Umbilical cord (tissue), 1 donor: ENCODE measurements at regions not wholly inside any gene's neighbourhood (a gene's known extent, or its start where the extent isn't known, plus 50 kb on each side); places are given as distances from the start of the nearest gene placed in this dataset.
"Not testable (repeated sequence)": the region's sequence is repeated elsewhere in the genome, so short reads cannot be mapped to it uniquely, and the experiment has no call there.

Source experiments
- DNase-seq: peaks from one replicate; pipeline ENCODE4 v3.0.0-alpha.2; 2015; ENCODE audit warnings: low spot score

DNA sequence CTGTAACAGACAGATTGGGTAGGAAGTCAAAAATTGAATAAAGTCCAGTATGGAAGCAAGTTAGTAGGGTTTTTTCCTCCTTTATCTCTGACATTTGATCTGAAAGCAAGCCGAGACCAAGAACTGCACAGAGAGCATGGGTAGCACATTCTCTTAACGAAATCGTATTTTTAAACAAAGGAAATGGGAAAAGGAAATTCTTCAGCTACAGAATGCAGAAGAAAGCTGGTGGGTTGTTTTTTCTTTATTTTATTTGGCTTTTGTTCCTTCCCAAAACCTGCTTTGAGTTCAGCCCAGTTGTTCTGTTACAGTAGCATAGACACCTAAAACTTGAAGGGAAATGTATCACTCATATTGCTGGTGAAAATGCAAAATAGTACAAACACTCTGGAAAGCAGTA lies 397.0 kb downstream of the GBE1 start:
- no peak for DNase-seq

DNA sequence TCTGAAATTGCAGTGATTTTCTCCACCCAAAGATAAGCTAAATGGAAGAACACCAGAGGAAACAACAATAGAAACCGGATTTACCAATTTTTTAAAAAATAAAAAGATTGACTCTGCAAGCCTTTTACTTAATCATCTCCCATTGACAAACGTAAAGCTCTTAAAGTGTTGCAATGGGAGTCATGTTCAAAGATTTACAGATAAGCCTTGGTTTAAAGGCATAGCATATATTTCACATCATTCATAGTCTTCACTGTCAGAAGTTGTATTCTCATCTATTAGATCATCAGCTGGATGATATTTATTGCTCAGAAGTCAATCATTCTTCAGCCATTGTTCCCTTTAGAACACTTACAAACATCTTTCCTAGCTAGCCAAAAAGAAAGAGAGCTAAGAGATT lies 397.6 kb downstream of the GBE1 start:
- no peak for DNase-seq

DNA sequence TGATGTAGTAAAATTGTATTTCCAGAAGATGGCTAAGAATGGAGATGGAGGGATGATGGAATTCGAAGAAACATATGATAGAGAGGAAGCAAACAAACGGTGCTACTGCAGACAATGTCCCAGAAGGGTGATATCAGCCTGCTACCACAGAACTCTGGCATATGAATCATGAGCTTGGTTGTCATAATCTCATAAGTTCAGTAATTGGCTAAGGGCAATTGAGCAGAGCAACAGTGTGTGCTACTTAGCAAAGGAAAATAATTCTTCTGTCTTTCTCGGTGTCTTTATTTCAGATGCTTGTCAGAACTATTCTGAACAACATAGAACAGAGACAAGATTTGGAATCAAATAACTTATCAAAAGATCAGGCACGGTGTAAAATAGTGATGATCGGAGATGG lies 407.3 kb downstream of the GBE1 start:
- no peak for DNase-seq

DNA sequence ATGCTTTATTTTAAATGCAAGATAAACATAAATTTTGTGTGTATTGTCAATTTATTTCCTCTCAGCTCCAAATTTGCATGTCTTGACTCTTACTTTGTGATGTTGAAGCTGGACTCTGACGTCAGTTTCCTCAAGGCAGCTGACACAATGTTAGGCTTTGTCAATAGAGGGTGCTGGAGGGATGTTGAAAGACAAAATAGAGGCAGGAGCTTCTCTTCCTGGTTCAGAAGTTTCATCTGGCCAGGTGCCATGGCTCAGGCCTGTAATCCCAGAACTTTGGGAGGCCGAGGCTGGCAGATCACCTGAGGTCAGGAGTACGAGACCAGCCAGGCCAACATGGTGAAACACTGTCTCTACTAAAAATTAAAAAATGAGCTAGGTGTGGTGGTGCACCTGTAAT lies 408.6 kb downstream of the GBE1 start:
- DNase-seq = no peak

DNA sequence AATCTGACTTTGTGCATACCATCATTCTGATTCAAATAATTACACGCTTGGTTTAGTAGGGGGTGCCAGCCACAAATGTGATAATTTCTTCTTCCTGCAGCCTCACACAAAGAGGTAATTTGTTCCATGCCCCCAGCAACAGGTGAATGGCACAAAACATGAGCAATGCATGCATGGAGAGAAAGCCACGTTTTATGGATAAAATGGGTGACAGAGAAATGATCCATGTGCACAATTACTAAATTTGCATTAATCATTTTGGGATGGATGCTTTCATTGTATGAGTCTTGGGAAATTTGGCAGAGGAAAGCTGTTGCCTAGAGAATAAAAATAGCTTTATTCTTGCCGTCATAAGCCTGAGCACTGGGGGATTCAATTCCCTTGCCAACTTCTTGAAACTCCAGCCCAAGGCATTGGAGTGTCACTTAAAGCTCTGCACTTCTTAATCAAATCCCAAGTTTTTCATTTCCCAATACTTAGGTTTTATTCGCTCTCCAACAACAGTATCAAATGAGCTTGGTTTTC lies 411.6 kb downstream of the GBE1 start:
- no peak for DNase-seq

DNA sequence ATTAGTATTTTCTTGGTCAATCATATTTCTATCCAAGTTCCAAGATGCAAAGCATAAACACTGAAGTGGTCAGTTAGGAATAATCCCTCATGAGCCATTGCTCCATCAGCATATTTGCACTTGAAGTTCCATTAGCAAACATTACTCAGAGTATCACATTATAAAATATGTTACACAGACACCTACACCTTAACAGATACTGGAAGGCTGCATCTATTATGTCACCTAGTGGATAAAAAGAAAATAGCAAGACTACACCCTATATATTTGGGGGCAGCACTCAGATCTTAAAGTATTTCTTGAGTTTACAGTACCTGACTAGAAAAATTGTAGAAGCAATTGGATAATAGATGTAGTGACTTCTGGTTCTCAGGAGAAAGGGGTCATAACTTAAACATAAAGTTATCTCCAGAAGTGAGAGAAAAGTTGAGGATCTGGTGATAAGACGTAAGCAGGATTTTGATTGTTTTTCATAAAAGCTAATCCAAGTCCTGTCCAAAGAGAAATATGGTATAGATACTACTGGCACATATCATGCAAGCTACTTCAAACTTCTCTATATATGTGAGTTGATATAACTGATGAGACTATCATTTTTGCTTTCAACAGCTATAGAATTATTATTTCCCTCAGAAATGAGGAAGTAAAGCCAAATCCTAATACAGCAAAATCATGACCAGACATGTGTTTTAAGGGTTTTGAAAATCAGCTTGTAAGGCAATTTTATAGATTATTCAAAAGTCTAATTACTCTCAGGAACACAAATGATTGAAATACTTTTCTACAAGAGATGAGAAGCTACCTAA lies 422.2 kb downstream of the GBE1 start:
- DNase-seq = no peak

DNA sequence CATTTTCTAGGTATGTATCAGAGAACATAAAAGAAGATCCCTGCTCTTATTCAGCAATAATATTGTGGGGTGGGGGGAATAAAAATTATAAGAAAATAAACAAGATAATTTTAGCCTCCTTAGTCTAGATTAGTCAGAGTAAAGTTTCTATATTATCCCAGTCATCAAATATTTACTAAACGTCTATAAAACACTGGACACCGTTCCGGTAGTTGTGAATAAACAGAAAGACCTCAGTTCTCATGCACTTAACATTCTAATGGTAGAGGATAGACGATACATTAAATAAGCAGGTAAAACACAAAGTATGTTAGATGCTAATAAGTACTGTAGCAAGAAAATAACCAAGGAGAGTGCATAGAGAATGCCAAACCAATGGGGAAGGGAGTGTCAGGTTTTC lies 425.0 kb downstream of the GBE1 start:
- no peak for DNase-seq

DNA sequence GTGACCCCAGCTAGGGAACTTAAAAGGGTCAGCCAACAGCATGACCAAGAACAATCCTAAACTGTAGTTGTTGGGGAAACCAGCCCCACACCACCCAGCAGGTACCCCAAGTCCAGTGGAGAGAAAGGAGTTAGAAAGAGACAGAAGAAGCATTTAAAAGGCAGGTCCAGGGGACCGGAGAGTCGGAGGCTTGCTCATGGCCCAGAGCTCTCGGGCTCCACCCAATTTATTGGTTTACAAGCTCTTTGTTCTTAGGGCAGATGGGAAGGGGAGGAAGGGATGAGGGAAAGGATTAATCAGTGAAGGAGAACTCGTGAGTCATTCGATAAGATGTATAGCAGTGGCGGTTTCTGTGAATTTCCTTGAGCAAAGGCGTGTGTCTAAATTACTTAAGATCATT lies 431.6 kb downstream of the GBE1 start:
- DNase-seq = not testable (repeated sequence)

DNA sequence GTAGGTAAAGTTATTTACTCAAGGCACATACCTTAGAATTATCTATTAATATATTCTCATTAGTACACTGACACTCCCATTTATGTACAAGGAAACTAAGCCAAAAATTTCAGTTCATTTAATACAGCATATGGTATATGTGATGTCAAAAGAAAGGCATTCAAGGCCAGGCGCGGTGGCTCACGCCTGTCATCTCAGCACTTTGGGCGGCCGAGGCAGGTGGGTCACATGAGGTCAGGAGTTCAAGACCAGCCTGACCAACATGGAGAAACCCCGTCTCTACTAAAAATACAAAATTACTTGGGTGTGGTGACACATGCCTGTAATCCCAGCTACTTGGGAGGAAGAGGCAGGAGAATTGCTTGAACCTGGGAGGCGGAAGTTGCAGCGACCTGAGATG lies 435.2 kb downstream of the GBE1 start:
- DNase-seq = no peak

DNA sequence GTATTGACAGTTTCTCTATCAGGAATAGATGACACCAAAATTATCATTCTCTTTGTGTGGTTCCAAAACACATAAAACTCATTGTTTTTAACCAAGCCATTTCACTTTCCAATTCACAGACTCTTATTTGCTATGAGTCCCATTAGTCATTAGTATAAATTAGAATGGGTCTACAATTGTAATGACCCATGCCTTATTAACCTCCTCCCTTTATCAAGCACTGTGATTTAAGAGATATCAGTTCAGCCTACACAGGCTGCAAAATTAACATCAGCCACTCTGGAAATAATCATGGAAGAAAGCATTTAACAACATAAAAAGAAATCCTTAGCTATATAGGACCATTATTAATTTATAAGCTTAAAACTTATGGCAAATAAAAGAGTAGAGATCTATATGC lies 440.6 kb downstream of the GBE1 start:
- DNase-seq = no peak

DNA sequence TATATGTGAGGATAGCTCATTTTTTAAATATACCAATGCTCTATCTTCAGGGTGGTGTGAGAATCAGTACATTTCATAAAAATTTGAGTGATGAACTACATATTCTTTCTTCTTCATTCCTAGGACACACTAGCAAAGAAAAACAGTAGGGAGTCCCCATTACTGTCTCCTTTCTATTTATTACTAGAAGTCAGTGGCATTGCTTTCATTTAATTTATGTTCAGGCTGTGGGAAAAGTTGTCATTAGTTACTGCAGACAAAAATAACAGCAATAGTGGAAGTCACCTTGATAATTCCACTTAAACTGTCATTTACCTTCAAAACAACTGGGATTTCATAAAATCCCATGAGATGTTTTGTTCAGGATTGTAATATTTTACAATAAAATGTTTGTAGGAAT lies 446.4 kb downstream of the GBE1 start:
- DNase-seq = no peak

DNA sequence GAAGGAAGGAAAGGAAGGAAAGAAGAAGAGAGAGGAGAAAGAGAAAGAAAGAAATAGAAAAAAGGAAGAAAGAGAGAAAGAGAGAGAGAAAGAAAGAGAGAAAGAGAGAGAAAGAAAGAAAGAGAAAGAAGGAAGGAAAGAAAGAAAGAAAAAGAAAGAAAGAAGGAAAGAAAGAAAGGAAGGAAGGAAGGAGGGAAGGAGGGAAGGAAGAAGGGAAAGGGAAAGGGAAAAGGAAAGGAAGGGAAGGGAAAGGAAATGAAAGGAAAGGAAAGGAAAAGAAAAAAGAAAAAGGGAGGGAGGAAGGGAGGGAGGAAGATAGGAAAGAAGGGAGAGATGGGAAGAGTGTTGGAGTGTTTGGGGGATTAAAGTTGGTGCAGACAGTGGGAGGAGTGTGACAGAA lies 450.1 kb downstream of the GBE1 start:
- DNase-seq = no peak

DNA sequence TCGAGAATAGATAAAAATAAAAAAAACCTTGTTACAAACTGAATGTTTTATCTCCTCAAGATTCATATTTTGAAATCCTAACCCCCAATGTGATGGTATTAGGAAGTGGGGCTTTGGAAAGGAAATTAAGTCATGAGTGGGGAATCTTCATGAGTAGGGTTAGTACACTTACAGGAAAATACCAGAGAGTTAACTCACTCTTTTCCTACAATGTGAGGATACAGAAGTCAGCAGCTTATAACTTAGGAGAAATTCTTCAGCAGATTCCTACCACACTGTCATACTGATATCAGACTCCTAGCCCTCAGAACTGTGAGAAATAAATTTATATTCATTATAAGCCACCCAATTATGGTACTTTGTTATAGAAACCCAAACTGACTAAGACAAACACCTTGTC lies 453.1 kb downstream of the GBE1 start:
- no peak for DNase-seq

DNA sequence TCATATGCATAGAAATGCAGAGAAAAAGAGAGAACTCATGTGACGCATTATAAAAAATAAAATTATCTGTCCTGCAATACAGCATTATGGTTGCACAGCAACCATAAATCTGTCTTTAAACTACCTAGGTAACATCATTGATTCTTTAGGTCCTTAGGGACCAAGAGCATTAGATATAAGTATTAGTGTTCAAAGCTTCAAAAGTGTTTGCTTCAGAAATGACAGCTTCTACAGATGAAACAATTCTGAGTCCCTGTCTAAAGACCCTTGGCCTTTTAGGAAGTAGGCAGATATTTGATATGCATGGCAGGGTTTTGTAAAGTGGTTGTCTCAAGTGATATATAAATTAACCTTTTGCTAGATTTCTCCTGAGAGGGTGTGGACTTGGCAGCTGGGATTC lies 454.2 kb downstream of the GBE1 start:
- no peak for DNase-seq

DNA sequence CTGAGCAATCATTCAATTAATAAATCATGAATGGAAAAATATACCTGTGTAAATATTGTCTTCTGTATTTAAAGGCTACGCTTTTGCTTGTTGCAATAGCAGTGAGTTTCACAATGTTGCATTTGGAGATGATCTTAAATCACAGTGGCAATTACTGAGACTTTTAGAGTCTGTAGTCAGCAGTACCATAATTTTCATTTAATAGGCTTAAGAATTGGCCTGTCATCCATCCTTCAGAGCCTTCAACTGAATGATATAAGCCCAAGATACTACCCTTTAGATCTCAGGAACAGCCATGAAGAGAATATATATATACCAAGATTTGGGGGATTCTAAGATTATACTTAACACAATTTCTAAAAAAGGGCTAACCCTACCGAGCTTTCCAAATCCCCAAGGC lies 458.1 kb downstream of the GBE1 start:
- no peak for DNase-seq

DNA sequence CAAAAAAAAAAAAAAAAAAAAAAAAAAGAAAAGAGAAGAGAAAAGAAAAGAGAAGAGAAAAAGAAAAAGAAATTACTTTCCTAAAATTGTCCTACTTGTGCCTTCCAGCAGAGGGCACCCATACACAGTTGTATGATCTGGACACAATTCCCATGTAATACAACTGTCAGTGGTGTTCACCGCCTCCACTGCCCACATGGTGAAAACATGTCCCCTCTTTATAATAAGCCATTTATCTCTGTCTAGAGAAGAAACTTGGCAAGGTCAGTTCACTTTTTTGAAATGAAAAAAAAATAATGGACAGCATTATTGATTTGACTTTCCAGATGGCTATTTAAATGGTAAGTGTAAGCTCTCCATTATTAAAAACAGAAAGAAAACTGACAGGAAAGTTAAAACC lies 459.4 kb downstream of the GBE1 start:
- DNase-seq = peak; percentile 33

DNA sequence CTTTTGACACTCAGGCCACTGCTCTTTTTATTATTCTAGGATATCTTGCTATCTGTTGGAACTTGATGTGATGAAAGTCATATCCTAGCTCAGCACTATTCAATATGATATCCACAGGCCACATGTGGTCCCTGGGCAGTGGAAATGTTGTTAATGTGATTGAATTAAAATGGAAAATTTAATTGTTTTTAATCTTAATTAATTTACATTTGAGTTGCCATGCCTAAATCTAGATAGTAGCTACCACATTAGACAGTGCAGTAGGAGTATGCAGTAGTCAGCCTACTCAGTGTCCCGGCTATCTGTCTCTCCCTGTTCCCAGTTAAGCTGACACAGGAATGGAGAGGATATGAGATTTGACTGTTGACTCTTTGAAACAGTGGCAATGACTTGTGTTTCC lies 460.2 kb downstream of the GBE1 start:
- DNase-seq = no peak

DNA sequence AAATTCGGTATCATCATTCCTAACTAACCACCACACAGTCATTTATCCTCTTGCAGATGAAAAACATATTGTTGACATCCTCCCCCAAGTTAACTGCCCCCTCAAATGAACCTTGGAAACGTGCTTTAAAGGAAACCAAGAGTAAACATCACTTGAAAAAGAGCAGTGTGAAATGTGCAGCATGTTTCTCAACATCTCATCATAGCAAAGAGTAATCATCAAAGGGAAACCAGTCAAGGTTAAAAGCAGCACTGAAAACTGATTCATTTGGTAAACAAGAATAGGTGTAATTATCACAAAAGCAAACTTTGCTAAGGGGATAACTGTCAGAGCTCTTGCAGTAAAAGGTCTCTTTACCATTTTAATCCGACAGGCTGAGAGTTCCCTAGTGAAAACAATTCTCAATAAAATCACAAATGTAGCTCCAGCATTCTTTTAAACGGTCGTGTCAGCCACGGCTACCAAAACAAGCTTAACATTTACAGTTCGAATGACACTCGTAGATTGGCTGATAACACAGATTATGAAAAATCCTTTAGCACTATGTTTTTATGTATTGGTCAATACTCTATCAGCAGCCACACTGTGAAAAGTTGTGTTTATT lies 461.0 kb downstream of the GBE1 start:
- DNase-seq = no peak

DNA sequence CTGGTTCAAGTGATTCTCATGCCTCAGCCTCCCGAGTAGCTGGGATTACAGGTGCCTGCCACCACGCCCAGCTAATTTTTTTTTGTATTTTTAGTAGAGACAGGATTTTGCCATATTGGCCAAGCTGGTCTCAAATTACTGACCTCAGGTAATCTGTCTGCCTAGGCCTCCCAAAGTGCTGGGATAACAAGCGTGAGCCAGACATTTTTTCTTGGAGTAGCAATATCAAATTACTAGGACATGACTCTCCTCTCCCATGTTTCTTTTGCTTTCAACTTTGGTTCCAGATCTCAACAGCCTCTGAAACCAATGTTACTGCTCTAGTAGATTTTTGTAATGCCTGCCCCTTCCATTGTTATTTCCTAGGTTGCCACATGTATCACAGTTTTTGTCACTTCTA lies 462.0 kb downstream of the GBE1 start:
- DNase-seq = no peak

DNA sequence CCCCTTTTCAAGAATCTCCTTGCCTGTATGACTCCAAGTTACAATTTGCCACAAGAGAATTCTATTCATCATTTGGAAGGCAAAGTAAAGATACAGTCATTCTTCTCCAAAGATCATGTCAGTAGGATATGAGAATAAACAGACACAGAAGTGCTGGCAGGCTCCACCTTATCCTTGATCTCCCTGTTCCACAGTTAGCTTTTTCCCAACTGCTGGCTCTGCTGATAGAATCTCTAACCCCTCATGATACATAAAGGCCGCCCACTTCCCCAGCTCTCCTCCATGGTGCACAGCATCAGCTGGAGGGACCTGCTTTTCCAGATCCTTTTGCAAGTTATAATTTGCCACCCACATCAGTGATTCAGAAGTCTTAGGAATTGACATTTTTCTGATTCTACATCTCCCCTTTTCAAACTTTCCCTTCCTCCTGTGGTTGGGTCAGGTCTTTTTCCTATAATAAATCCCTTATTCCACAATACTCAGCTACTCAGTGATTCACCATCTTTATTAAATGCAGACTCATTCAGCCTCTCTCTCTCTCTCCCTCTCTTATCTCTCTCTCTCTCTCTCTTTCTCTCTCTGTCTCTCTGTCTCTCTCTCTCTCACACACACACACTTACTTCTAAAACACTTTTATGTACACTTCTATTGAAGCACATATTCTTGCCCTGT lies 465.4 kb downstream of the GBE1 start:
- DNase-seq = peak; percentile 1

DNA sequence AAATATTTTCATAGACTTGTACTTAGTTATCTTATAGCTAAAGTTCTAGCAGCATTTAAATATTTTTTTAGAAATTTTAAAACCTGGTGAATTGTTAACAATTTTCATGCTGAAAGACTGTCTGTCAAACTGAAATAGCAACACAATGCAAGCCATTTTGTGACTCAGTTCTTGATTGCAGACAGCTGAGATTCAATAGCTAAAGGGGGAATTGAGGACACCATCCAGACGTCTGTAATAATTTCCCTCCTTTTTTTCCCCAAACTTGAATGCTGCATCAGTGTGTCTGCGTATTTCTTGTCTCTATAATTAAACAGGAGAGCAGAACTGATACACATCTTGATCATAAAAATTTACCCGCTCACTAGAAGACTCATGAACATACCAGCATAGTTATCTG lies 468.3 kb downstream of the GBE1 start:
- no peak for DNase-seq

DNA sequence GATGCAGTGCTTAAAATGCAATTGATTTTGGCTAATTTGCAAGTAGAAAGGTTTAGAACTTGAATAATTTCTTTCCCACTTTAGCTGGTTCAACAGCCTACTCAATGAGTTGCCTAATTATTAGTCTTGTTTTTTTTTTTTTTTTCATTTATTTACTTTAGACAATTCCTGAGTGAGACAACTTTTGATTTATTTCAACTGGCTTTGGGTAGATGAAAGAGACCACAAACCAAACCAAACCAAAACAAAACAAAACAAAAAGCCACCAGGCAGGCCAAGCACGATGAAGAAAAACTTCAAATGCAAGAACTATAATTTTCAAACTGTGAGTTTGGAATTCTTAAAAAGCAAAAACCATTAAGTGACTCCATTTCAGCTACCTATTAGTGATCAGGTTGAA lies 469.9 kb downstream of the GBE1 start:
- no peak for DNase-seq

DNA sequence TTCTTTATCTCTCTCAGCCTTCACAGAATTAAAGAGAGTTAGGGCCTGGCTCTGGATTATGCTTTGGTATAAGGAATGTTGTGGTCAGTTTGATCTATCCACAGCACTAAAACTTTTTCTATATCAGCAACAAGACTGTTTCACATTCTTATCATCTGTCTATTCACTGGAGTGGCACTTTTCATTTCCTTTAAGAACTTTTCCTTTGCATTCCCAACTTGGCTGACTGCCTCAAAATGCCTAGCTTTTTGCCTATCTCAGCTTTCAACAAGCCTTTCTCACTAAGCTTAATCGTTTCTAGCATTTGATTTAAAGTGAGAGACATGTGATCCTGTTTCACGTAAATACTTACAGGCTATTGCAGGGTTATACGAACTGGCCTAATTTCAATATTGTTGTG lies 471.8 kb downstream of the GBE1 start:
- DNase-seq = peak; percentile 40
